SK-N-MC (cell line): ENCODE measurements at regions not wholly inside any gene's neighbourhood (a gene's known extent, or its start where the extent isn't known, plus 50 kb on each side); places are given as distances from the start of the nearest gene placed in this dataset.
"Not testable (repeated sequence)": the region's sequence is repeated elsewhere in the genome, so short reads cannot be mapped to it uniquely, and the experiment has no call there.

Source experiments
- DNase-seq: peaks from one replicate; pipeline ENCODE4 v3.0.0-alpha.2; 2011; ENCODE audit warnings: low read depth, low spot score
- H3K27ac ChIP-seq: fragments of 200-600 bp; sonication (generic); 2 replicates; pipeline ENCODE4 v1.5.1; 2016; ENCODE audit warnings: mixed run types
- H3K36me3 ChIP-seq: fragments of 200-600 bp; sonication (generic); 2 replicates; pipeline ENCODE4 v1.6.1; 2017; ENCODE audit warnings: antibody characterized with exemption, low read length, mixed read lengths; ENCODE audit not compliant: insufficient read depth
- H3K4me3 ChIP-seq: fragments of 200-600 bp; sonication (generic); 2 replicates; pipeline ENCODE4 v1.5.1; 2016
- H3K9ac ChIP-seq: fragments of 200-600 bp; sonication (generic); 2 replicates; pipeline ENCODE4 v1.8.0; 2017; ENCODE audit warnings: mixed run types, mixed read lengths; ENCODE audit not compliant: insufficient read length
- H3K9me3 ChIP-seq: fragments of 200-600 bp; sonication (generic); 2 replicates; pipeline ENCODE4 v1.6.1; 2017; ENCODE audit warnings: low read depth, mild to moderate bottlenecking, antibody characterized with exemption, low read length, moderate library complexity, mixed read lengths
- EZH2 ChIP-seq: fragments of 200-600 bp; sonication (generic); IDR thresholded peaks from one replicate; pipeline ENCODE4 v1.6.1; 2017; ENCODE audit warnings: antibody characterized with exemption
- FOXP2 ChIP-seq: optimal IDR thresholded peaks from 2 replicates; pipeline ENCODE3; 2011; ENCODE audit warnings: mild to moderate bottlenecking, moderate library complexity; ENCODE audit not compliant: insufficient read depth; ENCODE audit errors: extremely low read length, control extremely low read depth
- POLR2AphosphoS5 ChIP-seq: IDR thresholded peaks from 2 replicates; pipeline ENCODE4 v1.6.1; 2012; ENCODE audit warnings: mild to moderate bottlenecking, low read depth, low read length, borderline replicate concordance

DNA sequence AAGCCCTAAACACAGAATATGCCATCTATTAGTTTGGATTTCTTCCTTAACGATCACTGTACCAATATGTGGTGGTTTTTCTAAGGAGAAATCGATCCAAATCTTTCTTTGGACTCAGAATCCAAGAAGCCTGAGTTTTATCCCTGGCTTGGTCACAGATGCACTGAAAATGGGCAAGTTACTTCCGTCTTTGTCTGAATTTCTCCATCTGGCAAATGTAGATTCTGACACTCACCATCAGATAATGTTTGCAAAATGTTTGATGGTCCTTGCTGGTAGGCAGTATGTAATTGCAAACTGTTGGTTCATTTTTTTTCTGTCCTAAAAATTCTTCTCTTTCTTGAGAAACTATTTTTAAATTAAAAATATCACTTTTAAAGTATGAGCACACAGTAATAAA, 115.0 kb downstream of the TSEN15 start:
- H3K27ac ChIP-seq: no peak overlapping the region
- TF ChIP-seq FOXP2: no peak
- TF ChIP-seq POLR2AphosphoS5: no peak
- no peak for TF ChIP-seq EZH2

DNA sequence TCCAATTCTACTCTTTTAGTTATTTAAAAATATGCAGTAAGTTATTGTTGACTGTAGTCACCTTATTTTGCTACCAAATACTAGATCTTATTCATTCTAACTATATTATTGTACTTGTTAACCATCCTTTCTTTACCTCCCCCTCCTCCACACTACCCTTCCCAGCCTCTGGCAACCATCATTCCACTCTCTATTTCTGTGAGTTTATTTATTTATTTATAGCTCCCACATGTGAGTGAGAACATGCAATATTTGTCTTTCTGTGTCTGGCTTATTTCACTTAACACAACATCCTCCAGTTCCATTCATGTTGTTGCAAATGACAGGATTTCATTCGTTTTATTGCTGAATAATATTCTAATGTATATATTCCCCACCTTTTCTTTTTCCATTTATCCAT, 115.8 kb downstream of the TSEN15 start:
- Histone ChIP-seq H3K9me3 (no peaks in the 10 kb centered on the region), H3K27ac (no peak overlapping the region), H3K4me3 (no peak overlapping the region), H3K9ac (no peak overlapping the region), H3K36me3 (no peaks in the 10 kb centered on the region)
- no peak for DNase-seq
- TF ChIP-seq EZH2 (no peak), FOXP2 (no peak)

More for the DNA sequence above, 115.0 kb downstream of the TSEN15 start:
- Histone ChIP-seq H3K9ac (no peak overlapping the region), H3K36me3 (no peaks in the 10 kb centered on the region), H3K4me3 (no peak overlapping the region), H3K9me3 (no peaks in the 10 kb centered on the region)
- no peak for DNase-seq

DNA sequence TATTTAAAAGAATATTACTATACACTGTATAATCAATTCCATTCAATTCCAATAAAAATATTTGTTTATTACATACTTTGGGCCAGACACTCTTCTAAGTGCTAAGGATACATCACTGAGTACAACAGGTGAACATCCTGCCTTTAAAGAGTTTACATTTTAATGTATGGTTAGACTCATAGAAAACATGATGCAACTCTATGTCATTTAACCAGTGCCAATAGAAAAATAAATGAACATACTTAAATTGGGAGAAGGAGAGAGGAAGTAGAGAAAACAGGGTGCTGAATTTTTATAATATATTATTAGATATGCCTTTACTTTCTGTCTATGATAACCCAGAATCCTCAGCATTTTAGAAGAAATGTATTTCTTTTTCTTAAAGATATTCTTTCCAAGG, 119.2 kb downstream of the TSEN15 start:
- no peaks in the 10 kb centered on the region for H3K36me3 ChIP-seq
- H3K4me3 ChIP-seq: no peak overlapping the region
- H3K9ac ChIP-seq: no peak overlapping the region
- no peak for DNase-seq
- no peak overlapping the region for H3K27ac ChIP-seq
- no peak for TF ChIP-seq EZH2
- no peak for TF ChIP-seq FOXP2
- no peak for TF ChIP-seq POLR2AphosphoS5
- no peaks in the 10 kb centered on the region for H3K9me3 ChIP-seq

- no peaks in the 10 kb centered on the region for H3K36me3 ChIP-seq
- no peak for DNase-seq
- no peak overlapping the region for H3K4me3 ChIP-seq
- H3K27ac ChIP-seq: no peak overlapping the region
- no peaks in the 10 kb centered on the region for H3K9me3 ChIP-seq
- TF ChIP-seq FOXP2 (no peak), POLR2AphosphoS5 (no peak), EZH2 (no peak)
- no peak overlapping the region for H3K9ac ChIP-seq
These were observed 124.5 kb downstream of the TSEN15 start for GRCh38 chr1:184176058-184176457.

DNA sequence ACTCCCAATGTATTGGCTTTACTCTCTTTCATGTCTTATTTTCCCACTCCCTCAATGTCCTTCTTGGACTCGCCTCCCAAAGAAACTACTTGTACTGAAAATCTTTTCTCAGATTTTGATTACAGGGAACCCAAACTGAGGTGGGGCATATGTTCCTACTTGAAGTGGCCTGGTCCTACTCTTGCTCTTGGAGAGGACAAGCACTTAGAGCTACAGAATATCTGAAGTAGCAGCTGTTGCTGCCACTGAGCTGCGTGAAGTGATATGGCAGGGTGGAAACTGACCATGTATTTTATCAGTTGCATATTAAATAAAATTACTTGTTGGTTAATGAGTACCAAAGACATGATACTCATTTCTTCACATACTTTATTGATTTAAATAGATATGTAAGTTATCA, 129.5 kb downstream of the TSEN15 start:
- no peaks in the 10 kb centered on the region for H3K36me3 ChIP-seq
- TF ChIP-seq FOXP2: no peak
- no peak for TF ChIP-seq EZH2
- TF ChIP-seq POLR2AphosphoS5: no peak
- H3K9ac ChIP-seq: no peak overlapping the region
- DNase-seq: no peak
- no peaks in the 10 kb centered on the region for H3K9me3 ChIP-seq
- H3K27ac ChIP-seq: no peak overlapping the region
- no peak overlapping the region for H3K4me3 ChIP-seq

DNA sequence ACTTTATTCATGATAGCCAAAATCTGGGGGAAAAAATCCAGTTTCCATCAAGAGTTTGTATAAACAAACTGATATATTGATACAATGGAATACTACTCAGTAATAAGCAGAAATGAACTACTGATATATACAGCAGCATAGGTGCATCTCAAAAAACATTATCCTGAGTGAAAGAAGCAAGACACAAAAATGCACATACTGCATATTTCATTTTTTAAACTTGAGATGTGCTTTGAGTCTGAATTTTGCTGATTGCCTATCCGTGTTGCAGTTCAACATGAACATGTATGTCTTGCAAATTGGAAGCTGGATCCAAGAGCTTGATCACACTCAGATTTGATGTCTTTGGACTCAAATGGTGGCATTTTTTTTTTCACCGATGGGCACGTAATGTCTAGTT, 132.4 kb downstream of the TSEN15 start:
- Histone ChIP-seq H3K27ac (no peak overlapping the region), H3K36me3 (no peaks in the 10 kb centered on the region), H3K4me3 (no peak overlapping the region), H3K9ac (no peak overlapping the region), H3K9me3 (no peaks in the 10 kb centered on the region)
- no peak for TF ChIP-seq POLR2AphosphoS5
- no peak for TF ChIP-seq EZH2
- no peak for TF ChIP-seq FOXP2
- no peak for DNase-seq

GRCh38 chr1:184184614-184185013, 133.1 kb downstream of the TSEN15 start:
- DNase-seq, H3K9ac ChIP-seq, H3K27ac ChIP-seq, H3K4me3 ChIP-seq, H3K36me3 ChIP-seq, H3K9me3 ChIP-seq: not testable (repeated sequence)

- no peak overlapping the region for H3K4me3 ChIP-seq
- no peak for DNase-seq
- no peak overlapping the region for H3K9ac ChIP-seq
- H3K9me3 ChIP-seq: no peaks in the 10 kb centered on the region
- H3K36me3 ChIP-seq: no peaks in the 10 kb centered on the region
- no peak for TF ChIP-seq EZH2
- H3K27ac ChIP-seq: no peak overlapping the region
These were observed 133.8 kb downstream of the TSEN15 start for GRCh38 chr1:184185347-184185746.

GRCh38 chr1:184186167-184186566, 134.6 kb downstream of the TSEN15 start:
- DNase-seq: no peak
- TF ChIP-seq FOXP2 (no peak), POLR2AphosphoS5 (no peak), EZH2 (no peak)

DNA sequence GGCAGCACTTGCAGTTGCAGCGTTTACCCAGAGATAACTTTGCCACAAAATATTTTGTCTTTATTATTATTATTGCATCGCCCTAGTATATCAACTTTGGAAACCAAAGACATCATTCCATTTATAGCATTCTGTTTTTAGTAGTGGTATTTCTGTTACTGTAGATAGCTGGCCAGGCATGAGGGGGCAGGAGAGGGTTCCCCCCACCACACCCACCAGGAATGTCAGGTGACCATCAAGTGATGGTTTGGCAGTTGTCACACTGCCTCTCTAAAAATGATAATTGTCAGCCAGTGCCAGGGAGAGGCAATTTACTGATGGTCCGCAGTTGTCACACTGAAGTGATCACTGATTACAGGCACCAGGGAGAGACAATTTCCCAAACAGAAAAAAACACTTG, 135.6 kb downstream of the TSEN15 start:
- H3K9ac ChIP-seq: no peak overlapping the region
- DNase-seq: no peak
- no peaks in the 10 kb centered on the region for H3K9me3 ChIP-seq
- H3K4me3 ChIP-seq: no peak overlapping the region
- no peaks in the 10 kb centered on the region for H3K36me3 ChIP-seq
- H3K27ac ChIP-seq: no peak overlapping the region
- TF ChIP-seq POLR2AphosphoS5 (no peak), EZH2 (no peak), FOXP2 (no peak)

More at GRCh38 chr1:184186167-184186566, 134.6 kb downstream of the TSEN15 start:
- H3K36me3 ChIP-seq: no peaks in the 10 kb centered on the region
- no peak overlapping the region for H3K27ac ChIP-seq
- H3K9me3 ChIP-seq: no peaks in the 10 kb centered on the region
- no peak overlapping the region for H3K4me3 ChIP-seq
- H3K9ac ChIP-seq: no peak overlapping the region
